Mesenchymal stem cell (in vitro differentiated cells and primary cell): ENCODE measurements at regions not wholly inside any gene's neighbourhood (a gene's known extent, or its start where the extent isn't known, plus 50 kb on each side); places are given as distances from the start of the nearest gene placed in this dataset.

Experiments used
- DNase-seq: peaks from one replicate; pipeline ENCODE4 v3.0.0-alpha.2; 2013
- H2AFZ ChIP-seq: one replicate; pipeline ENCODE4 v1.6.1; 2013; ENCODE audit warnings: low read depth, mild to moderate bottlenecking, control low read depth, inconsistent platforms, low read length, moderate library complexity
- H2AK5ac ChIP-seq: 2 replicates; pipeline ENCODE4 v1.6.1; 2013; ENCODE audit warnings: low read length, moderate library complexity, mild to moderate bottlenecking, inconsistent platforms; ENCODE audit not compliant: severe bottlenecking
- H2BK120ac ChIP-seq: one replicate; pipeline ENCODE4 v1.6.1; 2013; ENCODE audit warnings: low read depth, mild to moderate bottlenecking, inconsistent platforms, low read length, moderate library complexity
- H2BK12ac ChIP-seq, 2 experiments: one replicate each; pipeline ENCODE4 v1.6.1; 2013; ENCODE audit warnings: inconsistent platforms in 2 of 2, low read length in 2 of 2, mild to moderate bottlenecking in 2 of 2, moderate library complexity in 2 of 2, control low read depth in 1 of 2
- H2BK15ac ChIP-seq: one replicate; pipeline ENCODE4 v1.6.1; 2013; ENCODE audit warnings: mild to moderate bottlenecking, low read depth, inconsistent platforms; ENCODE audit not compliant: poor library complexity, severe bottlenecking
- H2BK5ac ChIP-seq: 2 replicates; pipeline ENCODE4 v1.6.1; 2013; ENCODE audit warnings: low read depth, mild to moderate bottlenecking, low read length, control low read depth, inconsistent platforms; ENCODE audit not compliant: poor library complexity, severe bottlenecking
- H3K14ac ChIP-seq, 2 experiments: one replicate each; pipeline ENCODE4 v1.6.1; 2013; ENCODE audit warnings: inconsistent platforms in 2 of 2, low read length in 2 of 2, control low read depth in 1 of 2, mild to moderate bottlenecking in 1 of 2, moderate library complexity in 1 of 2
- H3K18ac ChIP-seq, 2 experiments: one replicate each; pipeline ENCODE4 v1.6.1; 2013; ENCODE audit warnings: inconsistent platforms in 2 of 2, low read length in 2 of 2, control low read depth in 1 of 2, low read depth in 1 of 2, mild to moderate bottlenecking in 1 of 2
- H3K23ac ChIP-seq, 2 experiments: one replicate each; pipeline ENCODE4 v1.6.1; 2013; ENCODE audit warnings: inconsistent platforms in 2 of 2, low read length in 2 of 2, mild to moderate bottlenecking in 2 of 2, moderate library complexity in 2 of 2, control low read depth in 1 of 2
- H3K27ac ChIP-seq: 2 replicates; pipeline ENCODE4 v1.5.1; 2013; ENCODE audit warnings: mild to moderate bottlenecking, moderate library complexity, low read length, control low read depth, inconsistent platforms; ENCODE audit not compliant: poor library complexity, severe bottlenecking
- H3K27me3 ChIP-seq, 2 experiments: 2 replicates each; pipeline versions ENCODE4 v1.6.1 to v1.7.0; 2013; ENCODE audit warnings: low read length in 2 of 2, mild to moderate bottlenecking in 2 of 2, moderate library complexity in 2 of 2, control low read depth in 1 of 2, inconsistent platforms in 1 of 2; ENCODE audit not compliant: control insufficient read depth in 1 of 2, insufficient read depth in 1 of 2
- H3K36me3 ChIP-seq, 2 experiments: 2 replicates each; pipeline versions ENCODE4 v1.6.1 to v1.7.0; 2013; ENCODE audit warnings: low read length in 2 of 2, control low read depth in 1 of 2, inconsistent platforms in 1 of 2, low read depth in 1 of 2, mild to moderate bottlenecking in 1 of 2; ENCODE audit not compliant: insufficient read depth in 2 of 2, control insufficient read depth in 1 of 2
- H3K4ac ChIP-seq, 2 experiments: one replicate each; pipeline ENCODE4 v1.6.1; 2013; ENCODE audit warnings: inconsistent platforms in 2 of 2, low read length in 2 of 2, mild to moderate bottlenecking in 2 of 2, moderate library complexity in 2 of 2, control low read depth in 1 of 2, low read depth in 1 of 2
- H3K4me1 ChIP-seq: 2 replicates; pipeline ENCODE4 v1.6.1; 2013; ENCODE audit warnings: low read depth, low read length, control low read depth; ENCODE audit not compliant: control insufficient read depth, insufficient read depth
- H3K4me2 ChIP-seq: 2 replicates; pipeline ENCODE4 v1.6.1; 2013; ENCODE audit warnings: low read length, mild to moderate bottlenecking, inconsistent platforms; ENCODE audit not compliant: poor library complexity, severe bottlenecking
- H3K4me3 ChIP-seq, 2 experiments: 2 replicates each; pipeline versions ENCODE4 v1.5.1 to v1.7.0; 2013; ENCODE audit warnings: low read length in 2 of 2, mild to moderate bottlenecking in 2 of 2, control low read depth in 1 of 2, low read depth in 1 of 2; ENCODE audit not compliant: insufficient read depth in 1 of 2
- H3K79me1 ChIP-seq: replicated peaks from 2 replicates; pipeline ENCODE4 v1.6.1; 2013; ENCODE audit warnings: mild to moderate bottlenecking, control low read depth, low read length, inconsistent platforms; ENCODE audit not compliant: poor library complexity, severe bottlenecking
- H3K9ac ChIP-seq: 2 replicates; pipeline ENCODE4 v1.7.0; 2013; ENCODE audit warnings: mild to moderate bottlenecking, low read length, moderate library complexity
- H3K9me3 ChIP-seq: 2 replicates; pipeline ENCODE4 v1.7.0; 2013; ENCODE audit warnings: mild to moderate bottlenecking, low read length; ENCODE audit not compliant: control insufficient read depth
- H4K8ac ChIP-seq: one replicate; pipeline ENCODE4 v1.6.1; 2013; ENCODE audit warnings: inconsistent platforms, mild to moderate bottlenecking, low read length, moderate library complexity
- H4K91ac ChIP-seq: one replicate; pipeline ENCODE4 v1.6.1; 2013; ENCODE audit warnings: mild to moderate bottlenecking, low read length, inconsistent platforms
- WGBS: methylation state at CpG from one replicate; pipeline ENCODE4 v1.1.7; 2013; ENCODE audit warnings: mixed read lengths; 5-methylcytosine and 5-hydroxymethylcytosine counted together

GRCh38 chr1:43049481-43049880, 90.8 kb upstream of the SLC2A1 start:
- no peak overlapping the region for H3K23ac ChIP-seq
- H4K8ac ChIP-seq: no peak overlapping the region
- H3K4me2 ChIP-seq: no peak overlapping the region
- H3K4me3 ChIP-seq: no peak overlapping the region
- no peak overlapping the region for H3K14ac ChIP-seq
- no peaks in the 10 kb centered on the region for H3K36me3 ChIP-seq
- no peak overlapping the region for H2AK5ac ChIP-seq
- WGBS: 61% methylated on average over 2 of the region's 2 CpGs
- no peak overlapping the region for H3K27ac ChIP-seq
- no peak overlapping the region for H2BK15ac ChIP-seq
- H2AFZ ChIP-seq: no peak overlapping the region
- H2BK5ac ChIP-seq: no peak overlapping the region
- no peak overlapping the region for H3K4ac ChIP-seq
- no peak overlapping the region for H2BK120ac ChIP-seq
- H3K9me3 ChIP-seq: no peaks in the 10 kb centered on the region
- no peak overlapping the region for H4K91ac ChIP-seq
- H3K79me1 ChIP-seq: no peaks in the 10 kb centered on the region
- H3K27me3 ChIP-seq: peaks cover 4 to 32% of the 10 kb centered on the region in 2 experiments
- H3K4me1 ChIP-seq: peaks cover 2% of the 10 kb centered on the region
- DNase-seq: no peak
- no peak overlapping the region for H2BK12ac ChIP-seq
- no peak overlapping the region for H3K18ac ChIP-seq
- no peak overlapping the region for H3K9ac ChIP-seq

GRCh38 chr1:43048601-43049011, 89.9 kb upstream of the SLC2A1 start:
- Histone ChIP-seq H2BK120ac (no peak overlapping the region), H3K36me3 (no peaks in the 10 kb centered on the region), H3K23ac (no peak overlapping the region), H2BK15ac (no peak overlapping the region), H2BK12ac (peak overlapping the region in 1 of 2 experiments; percentile 35), H2AK5ac (no peak overlapping the region), H3K18ac (no peak overlapping the region), H3K27me3 (peaks cover 4 to 34% of the 10 kb centered on the region in 2 experiments), H4K8ac (no peak overlapping the region), H3K14ac (peak overlapping the region in 1 of 2 experiments; percentile 81), H2AFZ (no peak overlapping the region), H4K91ac (no peak overlapping the region), H3K4ac (no peak overlapping the region), H3K9me3 (no peaks in the 10 kb centered on the region), H2BK5ac (no peak overlapping the region), H3K4me2 (no peak overlapping the region), H3K27ac (no peak overlapping the region), H3K79me1 (no peaks in the 10 kb centered on the region), H3K4me3 (no peak overlapping the region), H3K9ac (no peak overlapping the region), H3K4me1 (peaks cover 2% of the 10 kb centered on the region)
- peak; percentile 38 for DNase-seq
- 27% methylated on average over 2 of the region's 2 CpGs for WGBS

DNA sequence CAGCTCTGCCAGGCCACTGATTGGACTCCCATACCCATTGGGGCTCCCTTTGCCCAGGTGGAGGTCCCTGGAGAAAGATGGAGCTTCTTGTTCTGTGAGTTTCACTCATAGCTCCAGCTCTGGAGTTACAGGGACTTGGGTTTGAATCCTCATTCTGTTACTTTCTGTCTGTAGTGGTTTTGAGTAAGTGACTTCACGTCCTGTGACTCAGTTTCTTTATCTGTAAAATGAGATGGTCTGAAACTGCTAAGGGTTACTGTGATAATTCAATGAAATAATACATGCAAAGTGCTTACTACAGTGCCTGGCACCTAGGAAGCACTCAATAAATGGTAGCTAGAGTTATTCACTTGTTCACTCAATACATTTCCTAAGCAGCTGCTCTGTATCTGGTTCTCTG, 88.5 kb upstream of the SLC2A1 start:
- H3K4me3 ChIP-seq: no peak overlapping the region
- no peak overlapping the region for H2AFZ ChIP-seq
- DNase-seq: no peak
- H3K27me3 ChIP-seq: peaks cover 4 to 48% of the 10 kb centered on the region in 2 experiments
- H2BK5ac ChIP-seq: no peak overlapping the region
- H4K8ac ChIP-seq: no peak overlapping the region
- H3K23ac ChIP-seq: no peak overlapping the region
- no peak overlapping the region for H3K18ac ChIP-seq
- 90% methylated on average over 1 of the region's 1 CpG for WGBS
- H3K14ac ChIP-seq: no peak overlapping the region
- H2BK12ac ChIP-seq: no peak overlapping the region
- H2BK15ac ChIP-seq: no peak overlapping the region
- no peak overlapping the region for H4K91ac ChIP-seq
- no peak overlapping the region for H2AK5ac ChIP-seq
- no peak overlapping the region for H3K9ac ChIP-seq
- H3K27ac ChIP-seq: no peak overlapping the region
- H3K36me3 ChIP-seq: no peaks in the 10 kb centered on the region
- no peak overlapping the region for H3K4me2 ChIP-seq
- no peaks in the 10 kb centered on the region for H3K79me1 ChIP-seq
- no peaks in the 10 kb centered on the region for H3K9me3 ChIP-seq
- H3K4me1 ChIP-seq: peaks cover 2% of the 10 kb centered on the region
- H2BK120ac ChIP-seq: no peak overlapping the region
- H3K4ac ChIP-seq: no peak overlapping the region

DNA sequence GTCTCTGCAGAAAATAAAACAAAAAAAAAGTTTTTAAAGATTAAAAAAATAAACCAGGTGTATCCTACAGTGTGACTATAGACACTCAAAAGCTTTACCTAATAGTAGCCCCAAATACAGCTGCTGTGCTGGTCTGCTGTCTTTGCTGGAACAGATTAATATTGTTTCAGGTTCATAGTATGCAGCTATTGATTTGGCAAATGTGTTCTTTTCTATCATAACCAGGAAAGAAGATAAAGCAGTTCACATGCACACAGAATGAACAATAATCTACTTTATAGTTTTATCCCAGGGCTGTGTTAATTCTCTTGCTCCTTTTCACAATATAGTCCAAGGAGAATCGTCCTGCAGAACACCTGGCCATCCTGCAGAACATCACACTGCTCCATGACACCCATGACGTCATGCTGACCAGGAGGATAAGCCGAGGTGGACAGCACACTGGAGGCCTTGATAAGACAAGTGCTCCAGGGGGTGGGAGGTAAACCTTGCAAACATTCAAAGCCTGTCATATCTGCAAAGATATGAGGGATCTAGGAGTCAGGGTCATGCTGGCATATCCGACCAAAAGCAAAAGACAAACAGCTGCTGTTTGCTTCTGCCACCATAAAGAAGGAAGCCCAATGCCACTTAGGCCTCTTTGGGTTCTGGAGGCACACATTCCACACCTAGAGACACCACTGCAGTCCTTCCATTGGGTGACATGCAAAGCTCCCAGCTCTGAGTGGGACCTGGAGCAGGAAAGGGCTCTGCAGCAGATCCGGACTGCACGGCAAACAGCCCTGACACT, 86.1 kb upstream of the SLC2A1 start:
- no peak overlapping the region for H3K27ac ChIP-seq
- H3K4me2 ChIP-seq: no peak overlapping the region
- H2AFZ ChIP-seq: no peak overlapping the region
- H2BK120ac ChIP-seq: no peak overlapping the region
- H3K18ac ChIP-seq: no peak overlapping the region
- no peaks in the 10 kb centered on the region for H3K36me3 ChIP-seq
- no peak overlapping the region for H2AK5ac ChIP-seq
- peaks cover 2% of the 10 kb centered on the region for H3K4me1 ChIP-seq
- H3K9me3 ChIP-seq: no peaks in the 10 kb centered on the region
- no peak overlapping the region for H3K4me3 ChIP-seq
- peaks cover 4 to 46% of the 10 kb centered on the region in 2 experiments for H3K27me3 ChIP-seq
- no peaks in the 10 kb centered on the region for H3K79me1 ChIP-seq
- DNase-seq: no peak
- H4K8ac ChIP-seq: no peak overlapping the region
- H2BK5ac ChIP-seq: no peak overlapping the region
- no peak overlapping the region for H3K23ac ChIP-seq
- no peak overlapping the region for H3K14ac ChIP-seq
- H4K91ac ChIP-seq: no peak overlapping the region
- no peak overlapping the region for H2BK15ac ChIP-seq
- H3K4ac ChIP-seq: no peak overlapping the region
- WGBS: 82% methylated on average over 6 of the region's 6 CpGs
- H3K9ac ChIP-seq: no peak overlapping the region
- no peak overlapping the region for H2BK12ac ChIP-seq
